Fibroblast of skin of right biceps (primary cell): ENCODE measurements at regions not wholly inside any gene's neighbourhood (a gene's known extent, or its start where the extent isn't known, plus 50 kb on each side); places are given as distances from the start of the nearest gene placed in this dataset.

Experiments used
- DNase-seq: peaks from one replicate; pipeline ENCODE4 v3.0.0-alpha.2; 2013

DNA sequence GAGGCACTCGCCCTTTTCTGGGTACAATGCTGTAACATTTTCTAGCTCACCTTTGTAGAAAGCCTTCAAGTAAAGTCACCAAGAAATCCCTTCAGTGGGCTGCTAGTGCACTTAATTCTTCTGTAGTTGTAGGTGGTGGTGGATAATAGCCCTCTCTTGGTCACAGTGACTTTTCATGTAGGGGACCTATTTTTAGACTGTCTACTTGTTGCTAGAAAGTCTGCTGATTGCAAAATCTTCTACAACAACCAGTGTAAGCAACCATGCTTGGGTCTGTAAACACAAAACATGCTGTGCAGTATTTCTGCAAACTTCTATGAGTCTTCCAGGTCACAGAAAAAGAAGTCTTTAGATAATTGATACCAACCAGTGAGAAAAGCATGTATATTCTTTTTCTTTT is 55.6 kb downstream of the PBDC1 start:
- DNase-seq, result no peak

GRCh38 chrX:76248901-76249300 is 76.0 kb downstream of the PBDC1 start:
- no peak for DNase-seq

- peak; percentile 27 for DNase-seq
Measured at GRCh38 chrX:76253432-76253831, 80.6 kb downstream of the PBDC1 start.

DNA sequence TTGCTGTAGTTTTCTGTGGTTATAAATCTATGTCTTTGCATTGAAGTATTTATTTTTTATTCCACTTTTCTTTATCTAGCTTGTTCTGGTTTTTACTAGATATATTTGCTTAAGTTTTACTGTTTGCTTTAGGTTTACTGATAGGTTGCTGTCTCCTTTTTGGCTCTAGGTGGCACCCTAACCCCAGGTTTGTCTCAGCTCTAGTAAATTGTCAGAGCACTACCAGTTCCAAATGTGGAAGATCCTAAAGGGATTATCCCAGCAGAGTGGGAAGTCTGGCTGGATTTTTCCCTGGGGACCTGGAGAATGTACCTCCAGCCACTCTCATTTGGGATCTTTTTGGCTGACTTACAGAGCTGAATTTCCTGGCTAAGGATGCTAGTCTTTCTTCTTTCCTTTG is 106.1 kb downstream of the PBDC1 start:
- peak; percentile 24 for DNase-seq
